Smooth muscle cell (in vitro differentiated cells): ENCODE measurements at regions not wholly inside any gene's neighbourhood (a gene's known extent, or its start where the extent isn't known, plus 50 kb on each side); places are given as distances from the start of the nearest gene placed in this dataset.

Experiments
- DNase-seq: peaks from one replicate; lab custom pipeline; 2025; ENCODE audit not compliant: unreplicated experiment; lab: John Stamatoyannopoulos, UW
- H2AFZ ChIP-seq: fragments of 200-600 bp; sonication (generic); 2 replicates; pipeline ENCODE4 v1.6.0; 2016; ENCODE audit warnings: antibody characterized with exemption, low read depth, mild to moderate bottlenecking
- H3F3A ChIP-seq: fragments of 200-600 bp; sonication (generic); 2 replicates; pipeline ENCODE4 v1.6.0; 2017; ENCODE audit warnings: antibody characterized with exemption, low read depth
- H3K27ac ChIP-seq: fragments of 200-600 bp; sonication (generic); 2 replicates; pipeline ENCODE4 v1.5.1; 2016; ENCODE audit warnings: low read depth, mild to moderate bottlenecking
- H3K27me3 ChIP-seq: fragments of 200-600 bp; sonication (generic); 2 replicates; pipeline ENCODE4 v1.6.1; 2016; ENCODE audit warnings: low read depth, mild to moderate bottlenecking
- H3K36me3 ChIP-seq: fragments of 200-600 bp; sonication (generic); 2 replicates; pipeline ENCODE4 v1.5.1; 2016; ENCODE audit warnings: low read depth
- H3K4me1 ChIP-seq: fragments of 200-600 bp; sonication (generic); 2 replicates; pipeline ENCODE4 v1.5.1; 2016; ENCODE audit warnings: low read depth
- H3K4me2 ChIP-seq: fragments of 200-600 bp; sonication (generic); 2 replicates; pipeline ENCODE4 v1.6.0; 2016; ENCODE audit warnings: mild to moderate bottlenecking
- H3K4me3 ChIP-seq: fragments of 200-600 bp; sonication (generic); 2 replicates; pipeline ENCODE4 v1.5.1; 2016; ENCODE audit warnings: mild to moderate bottlenecking
- H3K79me2 ChIP-seq: fragments of 200-600 bp; sonication (generic); 2 replicates; pipeline ENCODE4 v1.6.0; 2016; ENCODE audit warnings: low read depth, mild to moderate bottlenecking
- H3K9ac ChIP-seq: fragments of 200-600 bp; sonication (generic); 2 replicates; pipeline ENCODE4 v1.6.0; 2016; ENCODE audit warnings: low read depth
- H3K9me3 ChIP-seq: fragments of 200-600 bp; sonication (generic); replicated peaks from 2 replicates; pipeline ENCODE4 v1.5.1; 2016; ENCODE audit warnings: low read depth
- H4K20me1 ChIP-seq: fragments of 200-600 bp; sonication (generic); 2 replicates; pipeline ENCODE4 v1.6.0; 2016; ENCODE audit warnings: low read depth
- CTCF ChIP-seq: fragments of 200-600 bp; sonication (generic); IDR thresholded peaks from 2 replicates; pipeline ENCODE4 v1.5.1; 2017; ENCODE audit warnings: borderline replicate concordance, mild to moderate bottlenecking, antibody characterized with exemption; ENCODE audit not compliant: insufficient read depth, poor library complexity, severe bottlenecking
- WGBS: methylation state at CpG from one replicate; pipeline ENCODE4 v1.1.7; 2016; ENCODE audit warnings: low lambda C conversion rate; 5-methylcytosine and 5-hydroxymethylcytosine counted together

- Histone ChIP-seq H3K36me3 (no peaks in the 10 kb centered on the region), H2AFZ (no peak overlapping the region), H3K4me2 (peak overlapping the region; percentile 59), H3K4me3 (no peak overlapping the region), H3K9ac (no peak overlapping the region), H3K4me1 (peaks cover 54% of the 10 kb centered on the region), H3F3A (peaks cover 38% of the 10 kb centered on the region), H4K20me1 (no peaks in the 10 kb centered on the region), H3K79me2 (no peaks in the 10 kb centered on the region), H3K27ac (peak overlapping the region; percentile 44), H3K9me3 (no peaks in the 10 kb centered on the region), H3K27me3 (no peaks in the 10 kb centered on the region)
- no peak for DNase-seq
- TF ChIP-seq CTCF, result no peak
- WGBS, result 60% methylated on average over 5 of the region's 5 CpGs
Measured at GRCh38 chr21:38986406-38986805, 180.7 kb downstream of the ETS2 start.

- Histone ChIP-seq H3K4me1 (peaks cover 52% of the 10 kb centered on the region), H4K20me1 (no peaks in the 10 kb centered on the region), H3K9me3 (no peaks in the 10 kb centered on the region), H3K9ac (no peak overlapping the region), H3F3A (peaks cover 38% of the 10 kb centered on the region), H3K4me3 (no peak overlapping the region), H2AFZ (no peak overlapping the region), H3K27ac (peak overlapping the region; percentile 54), H3K27me3 (no peaks in the 10 kb centered on the region), H3K36me3 (no peaks in the 10 kb centered on the region), H3K79me2 (no peaks in the 10 kb centered on the region), H3K4me2 (peak overlapping the region; percentile 59)
- TF ChIP-seq CTCF, result no peak
- 33% methylated on average over 18 of the region's 18 CpGs for WGBS
- peak; percentile 40 for DNase-seq
Measured at GRCh38 chr21:38985568-38986378, 180.0 kb downstream of the ETS2 start.

- peaks cover 38% of the 10 kb centered on the region for H3F3A ChIP-seq
- H3K36me3 ChIP-seq, result no peaks in the 10 kb centered on the region
- no peak for TF ChIP-seq CTCF
- H3K4me2 ChIP-seq, result peak overlapping the region; percentile 47
- no peak overlapping the region for H3K9ac ChIP-seq
- no peak overlapping the region for H3K4me3 ChIP-seq
- H3K9me3 ChIP-seq, result no peaks in the 10 kb centered on the region
- no peaks in the 10 kb centered on the region for H3K79me2 ChIP-seq
- peak overlapping the region; percentile 54 for H3K27ac ChIP-seq
- H3K27me3 ChIP-seq, result no peaks in the 10 kb centered on the region
- 46% methylated on average over 11 of the region's 11 CpGs for WGBS
- peaks cover 45% of the 10 kb centered on the region for H3K4me1 ChIP-seq
- H4K20me1 ChIP-seq, result no peaks in the 10 kb centered on the region
- no peak overlapping the region for H2AFZ ChIP-seq
- DNase-seq, result no peak
Measured at GRCh38 chr21:38984982-38985567, 179.3 kb downstream of the ETS2 start.
